LNCaP clone FGC (cell line): ENCODE measurements at regions not wholly inside any gene's neighbourhood (a gene's known extent, or its start where the extent isn't known, plus 50 kb on each side); places are given as distances from the start of the nearest gene placed in this dataset.
A peak's percentile ranks its signal among the peaks of the same experiment; 100 is the strongest.

Experiments
- DNase-seq: peaks from one replicate; pipeline ENCODE4 v3.0.0-alpha.2; 2011; ENCODE audit warnings: low read depth
- H3K4me3 ChIP-seq: 2 replicates; pipeline ENCODE4 v1.5.1; 2011; ENCODE audit warnings: mild to moderate bottlenecking, low read depth, low read length, control low read depth
- CTCF ChIP-seq: IDR thresholded peaks from 2 replicates; pipeline ENCODE4 v1.5.1; 2012; ENCODE audit warnings: mild to moderate bottlenecking; ENCODE audit not compliant: control insufficient read depth, insufficient read depth; ENCODE audit errors: extremely low read depth

- TF ChIP-seq CTCF: no peak
- no peak for DNase-seq
- H3K4me3 ChIP-seq: no peak overlapping the region
Observed at GRCh38 chr12:127284870-127285431, 982.0 kb upstream of the TMEM132C start.

GRCh38 chr12:127286281-127286680, 980.7 kb upstream of the TMEM132C start:
- DNase-seq: no peak
- no peak overlapping the region for H3K4me3 ChIP-seq
- no peak for TF ChIP-seq CTCF

- H3K4me3 ChIP-seq: no peak overlapping the region
- TF ChIP-seq CTCF: no peak
- DNase-seq: no peak
Observed at GRCh38 chr12:127287256-127287655, 979.7 kb upstream of the TMEM132C start.

GRCh38 chr12:127290251-127290650, 976.7 kb upstream of the TMEM132C start:
- no peak overlapping the region for H3K4me3 ChIP-seq
- no peak for DNase-seq
- no peak for TF ChIP-seq CTCF

- TF ChIP-seq CTCF: no peak
- no peak for DNase-seq
- no peak overlapping the region for H3K4me3 ChIP-seq
Observed at GRCh38 chr12:127292736-127293135, 974.2 kb upstream of the TMEM132C start.

GRCh38 chr12:127293507-127294310, 973.3 kb upstream of the TMEM132C start:
- TF ChIP-seq CTCF: peak; percentile 99
- no peak overlapping the region for H3K4me3 ChIP-seq
- no peak for DNase-seq
